ENCODE measurements at regions not wholly inside any gene's neighbourhood (a gene's known extent, or its start where the extent isn't known, plus 50 kb on each side); places are given as distances from the start of the nearest gene placed in this dataset.

- TF ChIP-seq CTCF (IDR thresholded peaks at IDR 0.05) = no peak
- Mint-ChIP-seq H3K36me3 (ENCODE audit: low read depth) (no peaks in the 10 kb centered on the region), H3K27me3 (ENCODE audit: low read depth, poor library complexity) (peaks cover 61% of the 10 kb centered on the region), H3K27ac (no peak overlapping the region), H3K9me3 (peaks cover 2% of the 10 kb centered on the region), H3K4me1 (peaks cover 17% of the 10 kb centered on the region), H3K4me3 (no peak overlapping the region)
- DNase-seq = no peak
Measured at GRCh38 chr16:86722970-86723369, 144.6 kb downstream of the FOXL1 start.

GRCh38 chr16:86723689-86724088 lies 145.3 kb downstream of the FOXL1 start:
- Mint-ChIP-seq H3K4me3 (peak overlapping the region; percentile 24), H3K9me3 (peaks cover 8% of the 10 kb centered on the region), H3K4me1 (peaks cover 10% of the 10 kb centered on the region), H3K27me3 (ENCODE audit: low read depth, poor library complexity) (peaks cover 69% of the 10 kb centered on the region), H3K27ac (no peak overlapping the region), H3K36me3 (ENCODE audit: low read depth) (no peaks in the 10 kb centered on the region)
- no peak for DNase-seq
- TF ChIP-seq CTCF (IDR thresholded peaks at IDR 0.05) = no peak

- Mint-ChIP-seq H3K4me3 (no peak overlapping the region), H3K4me1 (peaks cover 16% of the 10 kb centered on the region), H3K9me3 (peaks cover 11% of the 10 kb centered on the region), H3K36me3 (ENCODE audit: low read depth) (no peaks in the 10 kb centered on the region), H3K27me3 (ENCODE audit: low read depth, poor library complexity) (peaks cover 80% of the 10 kb centered on the region), H3K27ac (no peak overlapping the region)
- no peak for TF ChIP-seq CTCF (IDR thresholded peaks at IDR 0.05)
- no peak for DNase-seq
Measured at GRCh38 chr16:86725401-86725800, 147.1 kb downstream of the FOXL1 start.

GRCh38 chr16:86726340-86726739 lies 148.0 kb downstream of the FOXL1 start:
- H3K36me3 Mint-ChIP-seq (ENCODE audit: low read depth) = no peaks in the 10 kb centered on the region
- DNase-seq = no peak
- no peak for TF ChIP-seq CTCF (IDR thresholded peaks at IDR 0.05)
- no peak overlapping the region for H3K27ac Mint-ChIP-seq
- H3K27me3 Mint-ChIP-seq (ENCODE audit: low read depth, poor library complexity) = peaks cover 82% of the 10 kb centered on the region
- no peak overlapping the region for H3K4me3 Mint-ChIP-seq
- H3K4me1 Mint-ChIP-seq = peaks cover 23% of the 10 kb centered on the region
- H3K9me3 Mint-ChIP-seq = peaks cover 11% of the 10 kb centered on the region

- Mint-ChIP-seq H3K36me3 (ENCODE audit: low read depth) (no peaks in the 10 kb centered on the region), H3K27me3 (ENCODE audit: low read depth, poor library complexity) (peaks cover 87% of the 10 kb centered on the region), H3K9me3 (peaks cover 11% of the 10 kb centered on the region), H3K4me3 (no peak overlapping the region), H3K27ac (no peak overlapping the region), H3K4me1 (peaks cover 26% of the 10 kb centered on the region)
- no peak for DNase-seq
- no peak for TF ChIP-seq CTCF (IDR thresholded peaks at IDR 0.05)
Measured at GRCh38 chr16:86727131-86727530, 148.8 kb downstream of the FOXL1 start.

GRCh38 chr16:86727632-86728031 lies 149.3 kb downstream of the FOXL1 start:
- no peaks in the 10 kb centered on the region for H3K36me3 Mint-ChIP-seq (ENCODE audit: low read depth)
- no peak overlapping the region for H3K4me3 Mint-ChIP-seq
- no peak for DNase-seq
- peaks cover 11% of the 10 kb centered on the region for H3K9me3 Mint-ChIP-seq
- H3K4me1 Mint-ChIP-seq = peaks cover 31% of the 10 kb centered on the region
- H3K27ac Mint-ChIP-seq = no peak overlapping the region
- H3K27me3 Mint-ChIP-seq (ENCODE audit: low read depth, poor library complexity) = peaks cover 91% of the 10 kb centered on the region
- TF ChIP-seq CTCF (IDR thresholded peaks at IDR 0.05) = no peak

Measured in nephron progenitor cell (in vitro differentiated cells).